NCI-H128 (cell line): ENCODE measurements at regions not wholly inside any gene's neighbourhood (a gene's known extent, or its start where the extent isn't known, plus 50 kb on each side); places are given as distances from the start of the nearest gene placed in this dataset.

Experiments used
- DNase-seq: peaks from one replicate; lab custom pipeline; 2025; ENCODE audit not compliant: unreplicated experiment; lab: John Stamatoyannopoulos, UW

DNA sequence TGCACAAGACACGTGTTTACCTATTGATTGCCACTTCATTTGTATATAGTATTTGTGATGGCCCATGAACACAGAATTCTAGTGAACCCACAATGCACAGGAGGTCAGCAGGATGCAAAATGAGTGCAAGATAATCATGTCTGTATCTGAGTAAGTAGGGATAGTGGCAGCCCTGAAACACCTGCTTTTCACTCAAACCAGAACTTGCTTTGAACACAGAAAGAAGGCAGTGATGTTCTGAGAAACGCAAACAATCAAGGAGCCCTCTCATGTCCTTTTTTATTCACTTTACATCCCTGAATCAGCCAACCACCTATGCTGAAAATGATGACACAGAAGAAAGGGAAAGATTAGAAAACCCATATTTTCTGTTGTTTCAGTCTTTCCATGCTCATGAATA is 170.4 kb upstream of the AVPR1A start:
- DNase-seq: no peak

GRCh38 chr12:63319936-63320633 is 169.1 kb upstream of the AVPR1A start:
- no peak for DNase-seq

DNA sequence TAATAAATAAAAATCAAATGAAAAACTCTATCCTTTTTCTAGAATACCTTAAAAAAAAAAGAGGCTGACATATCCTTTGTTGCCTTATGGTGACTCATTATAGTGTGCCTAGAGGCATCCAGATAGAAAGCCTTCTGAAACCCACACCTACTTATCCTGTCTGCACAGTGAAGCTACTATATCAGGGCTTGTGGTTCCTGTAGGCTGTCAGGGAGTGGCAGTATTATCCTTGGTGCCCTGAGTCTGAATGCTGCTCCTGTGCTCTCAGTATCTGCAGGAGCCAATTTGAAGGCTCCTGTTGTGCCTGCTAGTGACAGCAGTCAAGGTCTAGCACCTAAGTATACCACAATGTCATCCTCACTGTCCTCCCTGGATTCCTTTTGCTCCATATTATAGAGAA is 168.4 kb upstream of the AVPR1A start:
- DNase-seq: no peak

GRCh38 chr12:63318933-63319332 is 167.9 kb upstream of the AVPR1A start:
- no peak for DNase-seq

- DNase-seq: no peak
Measured at GRCh38 chr12:63318313-63318712, 167.3 kb upstream of the AVPR1A start.

DNA sequence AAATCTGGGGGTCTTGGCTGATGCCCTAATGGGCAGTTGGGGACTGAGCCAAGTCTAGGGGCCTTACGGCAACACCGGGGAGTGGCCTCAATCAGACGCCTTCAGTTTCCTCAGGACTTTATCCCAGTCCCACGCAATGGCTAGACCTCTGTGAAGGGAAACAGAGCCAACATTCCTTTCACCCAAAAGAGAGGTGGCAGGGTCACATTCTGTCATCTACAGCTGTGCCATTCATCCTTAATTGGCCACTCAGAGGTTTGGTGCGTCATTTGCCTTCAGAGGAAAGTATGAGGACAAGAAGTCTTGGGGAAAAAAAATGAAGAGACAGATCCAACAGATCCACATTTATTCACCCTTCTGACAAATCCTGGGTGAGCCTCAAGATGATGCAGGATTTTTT is 166.9 kb upstream of the AVPR1A start:
- DNase-seq: no peak

DNA sequence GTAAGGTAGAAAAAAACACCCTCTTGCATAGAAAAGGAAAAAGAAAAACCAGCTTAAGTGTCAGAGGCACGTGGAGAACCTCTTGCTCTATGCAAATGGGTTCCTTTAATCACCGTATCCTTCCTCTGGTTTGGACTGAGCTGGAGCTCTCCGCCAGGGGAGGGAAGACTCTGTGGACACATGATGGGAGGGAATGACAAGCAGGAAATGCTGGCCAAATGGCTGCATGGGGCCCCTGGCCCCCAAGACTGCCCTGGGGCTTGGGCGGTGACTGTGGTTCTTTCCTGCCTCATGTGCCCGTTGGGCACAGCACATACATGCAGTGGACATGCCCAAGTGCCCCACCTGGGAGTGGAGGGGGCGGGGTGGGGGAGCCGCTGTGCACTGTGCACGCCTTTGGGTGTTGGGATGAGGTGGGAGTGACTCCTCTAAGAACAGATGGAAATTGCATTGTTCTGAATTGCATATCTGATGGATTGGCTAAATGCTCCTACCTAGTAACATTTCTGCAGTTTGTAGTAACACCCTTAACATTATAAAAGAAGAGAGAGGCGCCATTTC is 166.4 kb upstream of the AVPR1A start:
- no peak for DNase-seq

DNA sequence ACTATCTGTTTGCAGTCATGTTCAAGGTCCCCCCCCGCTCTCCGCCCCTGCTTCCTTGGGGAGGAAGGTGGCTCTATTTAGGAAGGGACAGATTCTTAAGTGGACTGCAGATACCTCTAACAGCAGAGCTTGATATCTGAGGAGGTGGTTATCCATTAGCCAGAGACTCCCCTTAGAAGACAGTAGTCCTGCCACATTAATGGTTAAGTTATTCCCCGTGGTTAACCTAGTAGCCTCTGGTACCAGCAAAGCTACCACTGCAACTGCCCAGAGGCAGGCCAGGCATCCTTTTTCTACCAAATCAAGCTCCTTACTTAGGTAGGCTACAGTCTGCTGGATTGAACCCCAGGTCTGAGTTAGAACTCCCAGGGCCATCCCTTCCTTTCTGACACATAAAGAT is 162.1 kb upstream of the AVPR1A start:
- DNase-seq: no peak

GRCh38 chr12:63308671-63309070 is 157.7 kb upstream of the AVPR1A start:
- DNase-seq: no peak

GRCh38 chr12:63307849-63308248 is 156.8 kb upstream of the AVPR1A start:
- DNase-seq: no peak

- DNase-seq: no peak
Measured at GRCh38 chr12:63305901-63306875, 155.2 kb upstream of the AVPR1A start.

GRCh38 chr12:63304887-63305316 is 153.9 kb upstream of the AVPR1A start:
- DNase-seq: no peak

DNA sequence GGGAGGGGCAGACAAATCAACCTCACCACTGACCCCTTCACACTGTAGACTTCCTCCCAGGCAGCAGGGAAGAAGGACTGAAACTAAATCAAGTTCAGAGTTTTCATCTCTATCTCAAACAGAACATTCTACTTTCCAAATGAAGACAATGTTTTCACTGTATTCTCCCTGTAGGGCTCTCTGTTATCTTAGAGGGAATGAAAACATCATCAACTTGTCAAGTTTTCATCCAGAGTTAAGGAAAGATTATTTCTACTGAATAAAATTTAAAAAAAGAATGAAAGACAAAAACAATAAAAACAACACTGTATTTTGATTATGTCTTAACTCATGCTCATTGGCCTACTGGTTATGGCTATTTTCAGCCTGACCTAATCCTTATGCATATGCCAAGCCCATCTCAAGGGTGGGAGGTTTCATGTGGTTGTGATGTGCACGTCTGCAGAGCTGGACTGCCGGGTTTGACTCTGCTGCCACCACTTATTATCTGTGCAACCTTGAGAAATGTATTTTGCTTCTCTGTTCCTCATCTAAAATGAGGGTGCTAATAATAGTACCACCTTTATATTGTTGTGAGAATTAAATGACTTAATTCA is 152.0 kb upstream of the AVPR1A start:
- no peak for DNase-seq

GRCh38 chr12:63302269-63302940 is 151.4 kb upstream of the AVPR1A start:
- no peak for DNase-seq

GRCh38 chr12:63301311-63301710 is 150.3 kb upstream of the AVPR1A start:
- DNase-seq: no peak

GRCh38 chr12:63298386-63298930 is 147.5 kb upstream of the AVPR1A start:
- no peak for DNase-seq

DNA sequence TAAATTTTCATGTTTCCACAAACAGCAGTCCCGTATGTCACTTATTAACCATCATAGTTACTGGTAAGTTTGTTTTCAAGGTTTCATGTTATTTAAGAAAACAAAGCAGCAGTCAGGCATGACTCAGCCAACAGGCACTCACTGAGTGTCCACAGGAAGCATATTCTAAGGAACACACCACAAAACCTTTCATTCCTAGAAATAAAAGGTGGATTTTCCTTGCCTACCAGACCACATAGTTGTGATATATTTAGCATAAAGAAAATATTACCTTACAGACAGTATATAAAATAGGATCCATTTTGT is 143.3 kb upstream of the AVPR1A start:
- DNase-seq: no peak

DNA sequence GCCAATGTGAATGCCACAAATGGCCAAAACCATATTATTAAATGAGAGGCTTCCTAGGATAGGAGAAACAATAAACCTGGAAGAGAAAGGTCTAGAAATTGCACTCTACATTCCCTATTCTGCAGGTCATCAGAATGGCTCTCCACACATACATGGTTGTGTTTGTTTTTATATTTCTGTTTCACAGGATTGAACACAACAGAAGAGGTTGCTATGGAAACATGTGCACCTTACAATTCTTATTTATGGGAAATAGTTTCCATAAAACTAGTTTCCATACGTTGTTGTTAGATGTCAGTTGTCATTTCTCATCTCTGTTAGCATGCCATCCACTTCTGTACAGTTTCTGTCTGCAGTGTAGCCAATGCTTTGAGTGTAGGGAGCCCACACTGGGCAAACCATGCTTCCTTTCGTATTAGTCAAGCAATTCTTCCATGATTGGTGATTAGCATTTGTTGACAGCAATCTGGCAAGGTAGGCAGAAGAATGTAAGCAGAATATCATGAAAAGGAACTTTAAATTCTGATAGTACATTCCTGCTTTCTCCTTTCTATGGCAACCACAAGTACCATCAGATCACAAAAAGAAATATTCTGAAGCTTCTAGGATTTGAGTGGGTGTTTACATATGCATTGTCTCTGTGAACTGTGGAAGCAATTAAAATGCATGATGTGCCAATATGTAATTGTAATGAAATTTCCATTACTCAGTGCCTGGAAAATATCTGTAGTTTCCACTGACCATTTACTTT is 141.6 kb upstream of the AVPR1A start:
- no peak for DNase-seq

- DNase-seq: peak; percentile 9
Measured at GRCh38 chr12:63276537-63277365, 125.8 kb upstream of the AVPR1A start.
